Ovary (tissue), 7 donors: ENCODE measurements at regions not wholly inside any gene's neighbourhood (a gene's known extent, or its start where the extent isn't known, plus 50 kb on each side); places are given as distances from the start of the nearest gene placed in this dataset.
"Not testable (repeated sequence)": the region's sequence is repeated elsewhere in the genome, so short reads cannot be mapped to it uniquely, and the experiment has no call there.

Experiments
- DNase-seq, 5 donors: peaks; one replicate each; pipeline ENCODE4 v3.0.0-alpha.2; 2019 to 2020
- H3K27ac ChIP-seq, 2 donors: fragments of 200-600 bp; one replicate each; pipeline versions ENCODE4 v1.5.1 to v1.8.0; 2019 to 2022
- H3K27me3 ChIP-seq: fragments of 200-600 bp; one replicate; pipeline ENCODE4 v1.8.0; 2022
- H3K36me3 ChIP-seq: fragments of 200-600 bp; sonication (generic); one replicate; pipeline ENCODE4 v1.5.1; 2019
- H3K4me1 ChIP-seq: one replicate; pipeline ENCODE4 v1.8.1; 2013; ENCODE audit warnings: mild to moderate bottlenecking, moderate library complexity; ENCODE audit not compliant: insufficient read depth
- H3K4me3 ChIP-seq: fragments of 200-600 bp; sonication (generic); one replicate; pipeline ENCODE4 v1.5.1; 2017
- H3K9me3 ChIP-seq, 2 donors: fragments of 200-600 bp in 1 of 2; sonication (generic) in 1 of 2; one replicate each; pipeline versions ENCODE4 v1.5.1 to v1.8.1; 2013 to 2019; ENCODE audit warnings: mild to moderate bottlenecking in 1 of 2, moderate library complexity in 1 of 2
- EP300 ChIP-seq: sonication (generic); formaldehyde crosslinking; IDR thresholded peaks from one replicate; pipeline ENCODE4 v1.6.1; 2017; ENCODE audit warnings: antibody characterized with exemption
- POLR2A ChIP-seq: fragments of 450-650 bp; IDR thresholded peaks from one replicate; pipeline ENCODE4 v1.6.1; 2017; ENCODE audit warnings: antibody characterized with exemption, mild to moderate bottlenecking, moderate library complexity
- WGBS, 3 donors: extraction: QIAGEN DNeasy Blood & Tissue Kit in 1 of 3; methylation state at CpG; one replicate each; pipeline versions ENCODE4 v1.1.5 to v1.1.7; 2013 to 2017; 5-methylcytosine and 5-hydroxymethylcytosine counted together
- intact Hi-C, 4 donors: fragments of 100-400 bp; cut with DNase I; formaldehyde crosslinking; loops; one replicate each; pipeline versions ENCODE4 v1.11.0 to v1.15.1; 2022 to 2023
- TF ChIP-seq, protein P1 (sequence below), 3 donors: fragments of 450-650 bp in 2 of 3; fragments of 200-600 bp in 1 of 3; IDR thresholded peaks; one replicate each; pipeline versions ENCODE4 v1.5.1 to v1.8.0; 2016 to 2022; ENCODE audit warnings: antibody characterized with exemption in 3 of 3, mild to moderate bottlenecking in 1 of 3
- donor health status: DM: no; HTN: no; CAD: no; lungs with moderate emphysema.
- donor health status: DM: no; HTN: no; CAD: no.
- donor health status: Bipolar disorder and iron deficiency.
- donor health status: DM: no; HTN: no; CAD: no.
- donor health status: DM: yes; HTN: yes; CAD: no.

DNA sequence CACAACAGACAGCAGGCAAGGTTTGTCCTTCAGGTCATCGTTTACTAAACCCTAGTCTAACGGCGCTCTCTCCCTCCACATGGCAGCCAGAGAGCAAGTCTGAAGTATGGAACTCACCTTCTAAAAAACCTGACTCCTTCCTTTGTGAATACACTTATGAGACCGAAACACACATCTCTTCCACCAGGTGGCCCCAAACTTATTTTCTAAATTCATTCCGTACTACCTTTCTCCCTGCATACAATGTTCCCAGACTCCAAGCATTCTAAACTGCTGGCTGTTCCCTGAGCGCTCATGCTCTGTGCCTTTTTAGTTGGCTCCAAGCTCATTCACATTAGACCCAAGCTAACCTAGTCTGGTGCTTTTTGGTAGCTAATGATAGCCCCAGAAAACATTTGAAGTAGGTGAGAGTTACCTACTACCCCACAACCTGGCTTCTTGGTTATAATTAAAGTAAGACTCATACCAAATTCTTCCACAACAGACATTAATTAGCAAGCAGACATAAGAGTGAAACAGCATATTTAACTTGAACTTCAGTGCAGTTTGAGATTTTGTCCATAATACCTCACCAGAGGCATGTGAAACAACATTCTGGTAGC is 67.6 kb upstream of the DCLK2 start:
- peak; percentile 15 to 49 (median 30) for DNase-seq
- Histone ChIP-seq H3K27me3 (no peaks in the 10 kb centered on the region), H3K4me3 (no peak overlapping the region), H3K36me3 (no peaks in the 10 kb centered on the region), H3K9me3 (no peaks in the 10 kb centered on the region), H3K4me1 (peaks cover 5% of the 10 kb centered on the region), H3K27ac (no peak overlapping the region)
- 13 to 29% (median 14%) methylated on average over 6 of the region's 6 CpGs for WGBS, 3 donors
- TF ChIP-seq, protein P1, sequence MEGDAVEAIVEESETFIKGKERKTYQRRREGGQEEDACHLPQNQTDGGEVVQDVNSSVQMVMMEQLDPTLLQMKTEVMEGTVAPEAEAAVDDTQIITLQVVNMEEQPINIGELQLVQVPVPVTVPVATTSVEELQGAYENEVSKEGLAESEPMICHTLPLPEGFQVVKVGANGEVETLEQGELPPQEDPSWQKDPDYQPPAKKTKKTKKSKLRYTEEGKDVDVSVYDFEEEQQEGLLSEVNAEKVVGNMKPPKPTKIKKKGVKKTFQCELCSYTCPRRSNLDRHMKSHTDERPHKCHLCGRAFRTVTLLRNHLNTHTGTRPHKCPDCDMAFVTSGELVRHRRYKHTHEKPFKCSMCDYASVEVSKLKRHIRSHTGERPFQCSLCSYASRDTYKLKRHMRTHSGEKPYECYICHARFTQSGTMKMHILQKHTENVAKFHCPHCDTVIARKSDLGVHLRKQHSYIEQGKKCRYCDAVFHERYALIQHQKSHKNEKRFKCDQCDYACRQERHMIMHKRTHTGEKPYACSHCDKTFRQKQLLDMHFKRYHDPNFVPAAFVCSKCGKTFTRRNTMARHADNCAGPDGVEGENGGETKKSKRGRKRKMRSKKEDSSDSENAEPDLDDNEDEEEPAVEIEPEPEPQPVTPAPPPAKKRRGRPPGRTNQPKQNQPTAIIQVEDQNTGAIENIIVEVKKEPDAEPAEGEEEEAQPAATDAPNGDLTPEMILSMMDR (IDR thresholded peaks at IDR 0.05): peak in 2 of 3 donors; percentile 40 to 42
- TF ChIP-seq EP300: no peak
- intact Hi-C loops: loop anchor here in 3 of 4 donors (5.0 to 10.0 kb wide), 3 partner anchors 204 to 232 kb away; no protein-coding TSS in a partner anchor

DNA sequence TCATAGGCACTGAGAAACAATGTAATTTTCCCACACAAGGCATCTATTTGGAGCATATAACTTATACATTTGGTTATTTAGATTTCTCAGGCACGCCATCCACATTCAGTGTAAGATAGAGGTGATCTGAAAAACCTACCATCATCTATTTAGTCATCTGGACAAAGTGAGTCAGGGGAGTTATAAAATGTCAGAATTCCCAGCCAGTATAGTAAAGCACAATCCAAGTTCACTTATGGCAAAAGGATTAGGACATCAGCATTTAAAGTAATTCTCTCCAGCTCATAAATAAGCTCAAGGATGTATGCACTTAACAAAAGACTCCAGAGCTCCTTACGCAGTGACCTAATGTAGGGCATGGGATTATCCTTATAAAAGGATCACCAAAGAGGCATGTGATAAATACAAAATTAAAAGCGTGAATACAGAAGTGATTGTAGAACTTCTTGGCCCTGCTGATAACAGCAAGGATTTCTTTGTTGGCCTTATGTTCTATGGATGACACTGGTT is 65.3 kb upstream of the DCLK2 start:
- intact Hi-C loops: loop anchor here in 3 of 4 donors (5.0 to 10.0 kb wide), 3 partner anchors 202 to 229 kb away; no protein-coding TSS in a partner anchor
- no peaks in the 10 kb centered on the region for H3K36me3 ChIP-seq
- no peaks in the 10 kb centered on the region for H3K9me3 ChIP-seq
- H3K27me3 ChIP-seq: no peaks in the 10 kb centered on the region
- no peak overlapping the region for H3K4me3 ChIP-seq
- no peak for DNase-seq
- H3K27ac ChIP-seq: no peak overlapping the region
- TF ChIP-seq EP300 (no peak), POLR2A (no peak)
- TF ChIP-seq, protein P1 (IDR thresholded peaks at IDR 0.05): no peak
- 76 to 95% (median 94%) methylated on average over 3 of the region's 3 CpGs for WGBS, 3 donors
- H3K4me1 ChIP-seq: peaks cover 2% of the 10 kb centered on the region

DNA sequence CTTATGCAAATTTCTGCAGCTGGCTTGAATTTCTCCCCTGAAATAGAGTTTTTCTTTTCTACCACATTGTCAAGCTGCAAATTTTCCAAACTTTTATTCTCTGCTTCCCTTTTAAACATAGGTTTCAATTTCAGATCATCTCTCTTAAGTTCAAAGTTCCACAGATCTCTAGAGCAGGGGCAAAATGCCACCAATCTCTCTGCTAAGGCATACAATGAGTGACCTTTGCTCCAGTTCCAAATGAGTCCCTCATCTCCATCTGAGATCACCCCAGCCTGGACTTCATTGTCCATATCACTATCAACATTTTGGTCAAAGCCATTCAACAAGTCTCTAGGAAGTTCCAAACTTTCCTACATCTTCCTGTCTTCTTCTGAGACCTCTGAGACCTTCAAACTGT is 62.3 kb upstream of the DCLK2 start:
- not testable (repeated sequence) for H3K4me1 ChIP-seq, H3K9me3 ChIP-seq, H3K4me3 ChIP-seq, DNase-seq, H3K27me3 ChIP-seq, H3K36me3 ChIP-seq, H3K27ac ChIP-seq
- intact Hi-C loops: loop anchor here in 2 of 4 donors (10.0 kb wide), 2 partner anchors 199 to 209 kb away; no protein-coding TSS in a partner anchor

DNA sequence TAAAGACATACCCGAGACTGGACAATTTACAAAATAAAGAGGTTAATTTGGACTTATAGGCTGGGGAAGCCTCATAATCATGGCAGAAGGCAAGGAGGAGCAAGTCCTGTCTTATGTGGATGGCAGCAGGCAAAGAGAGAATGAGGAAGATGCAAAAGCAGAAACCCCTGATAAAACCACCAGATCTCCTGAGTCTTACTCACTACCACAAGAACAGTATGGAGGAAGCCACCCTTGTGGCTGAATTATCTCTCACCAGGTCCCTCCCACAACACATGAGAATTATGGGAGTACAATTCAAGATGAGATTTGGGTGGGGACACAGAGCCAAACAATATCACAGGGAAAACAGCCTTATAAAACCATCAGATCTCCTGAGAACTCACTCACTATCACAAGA is 61.6 kb upstream of the DCLK2 start:
- H3K4me3 ChIP-seq, H3K27ac ChIP-seq, H3K9me3 ChIP-seq, H3K4me1 ChIP-seq, H3K36me3 ChIP-seq, DNase-seq, H3K27me3 ChIP-seq: not testable (repeated sequence)
- intact Hi-C loops: loop anchor here in 2 of 4 donors (10.0 kb wide), 2 partner anchors 198 to 208 kb away; no protein-coding TSS in a partner anchor
- WGBS, 3 donors: 74 to 94% (median 81%) methylated on average over 1 of the region's 1 CpG

DNA sequence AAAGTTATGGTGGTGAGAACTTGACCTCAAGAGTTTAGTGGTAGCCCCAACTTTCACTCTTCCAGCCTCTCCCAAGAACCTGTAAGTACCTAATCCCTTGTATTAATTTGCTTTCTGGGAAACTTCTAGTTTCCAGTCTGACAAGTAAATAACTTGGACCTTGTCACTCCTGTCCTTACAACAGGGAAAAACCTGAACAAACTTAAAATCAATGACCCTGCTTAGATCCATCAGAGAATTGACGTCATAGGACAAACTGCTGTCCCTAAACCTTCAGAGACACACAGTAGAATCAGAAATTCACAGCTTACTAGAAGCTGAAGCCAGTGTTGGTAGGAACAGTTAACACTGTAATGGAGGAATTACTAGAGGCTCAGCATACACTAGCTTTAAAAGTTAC is 60.0 kb upstream of the DCLK2 start:
- no peaks in the 10 kb centered on the region for H3K4me1 ChIP-seq
- DNase-seq: no peak
- intact Hi-C loops: loop anchor here in 2 of 4 donors (10.0 kb wide), 2 partner anchors 197 to 207 kb away; no protein-coding TSS in a partner anchor

More for the DNA sequence above, 60.0 kb upstream of the DCLK2 start:
- H3K36me3 ChIP-seq: no peaks in the 10 kb centered on the region
- WGBS, 3 donors: 84 to 94% (median 89%) methylated on average over 1 of the region's 1 CpG
- TF ChIP-seq, protein P1 (IDR thresholded peaks at IDR 0.05): no peak
- TF ChIP-seq POLR2A (no peak), EP300 (no peak)
- H3K9me3 ChIP-seq: no peaks in the 10 kb centered on the region
- no peak overlapping the region for H3K4me3 ChIP-seq
- no peaks in the 10 kb centered on the region for H3K27me3 ChIP-seq
- no peak overlapping the region for H3K27ac ChIP-seq
